Hematopoietic multipotent progenitor cell (in vitro differentiated cells): ENCODE measurements at regions not wholly inside any gene's neighbourhood (a gene's known extent, or its start where the extent isn't known, plus 50 kb on each side); places are given as distances from the start of the nearest gene placed in this dataset.

Experiments
- DNase-seq, 3 donors: peaks; one replicate each; pipeline ENCODE4 v3.0.0-alpha.2; 2011 to 2015; ENCODE audit warnings: low read depth in 2 of 3, low spot score in 2 of 3

- no peak for DNase-seq
These were observed 313.6 kb downstream of the TBC1D32 start for GRCh38 chr6:121020656-121021055.

GRCh38 chr6:121008553-121008952 lies 325.7 kb downstream of the TBC1D32 start:
- DNase-seq: no peak

GRCh38 chr6:121006024-121006423 lies 328.3 kb downstream of the TBC1D32 start:
- no peak for DNase-seq

DNA sequence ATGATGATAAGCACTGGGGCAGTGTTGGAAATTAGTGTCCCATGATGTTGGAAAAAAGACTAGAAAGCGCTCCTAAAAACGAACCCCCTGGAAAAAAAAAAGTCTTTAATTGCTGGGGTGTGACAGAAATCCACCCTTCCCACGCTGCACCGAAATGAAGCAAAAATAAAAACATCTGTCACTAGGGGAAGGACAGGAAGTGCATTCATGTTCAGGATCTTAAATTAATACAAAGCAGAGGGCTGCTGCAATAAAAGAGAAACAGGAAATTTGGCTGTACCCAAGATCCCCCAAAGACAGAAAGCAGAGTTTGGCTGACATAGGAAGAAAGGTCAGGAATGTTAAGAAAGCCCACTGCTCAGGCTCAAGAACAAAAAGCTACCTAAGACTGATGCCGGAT lies 333.9 kb downstream of the TBC1D32 start:
- peak in 1 of 3 donors; percentile 1 for DNase-seq

DNA sequence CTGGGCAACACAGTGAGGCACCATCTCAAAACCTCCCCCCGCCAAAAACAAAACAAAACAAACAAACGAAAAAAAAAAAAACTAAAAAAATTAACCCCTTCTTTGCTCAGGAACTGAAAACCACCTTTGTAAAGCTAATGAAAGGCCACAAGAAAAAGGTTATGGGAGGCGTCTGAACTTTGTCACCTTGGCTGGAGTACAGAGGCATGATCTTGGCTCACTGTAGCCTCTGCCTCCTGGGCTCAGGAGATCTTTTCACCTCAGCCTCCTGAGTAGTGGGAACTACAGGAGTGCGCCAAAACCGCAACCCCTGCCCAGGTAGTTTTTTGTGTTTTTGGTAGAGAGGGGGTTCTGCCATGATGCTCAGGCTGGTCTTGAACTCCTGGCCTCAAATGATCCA lies 337.9 kb downstream of the TBC1D32 start:
- DNase-seq: no peak

DNA sequence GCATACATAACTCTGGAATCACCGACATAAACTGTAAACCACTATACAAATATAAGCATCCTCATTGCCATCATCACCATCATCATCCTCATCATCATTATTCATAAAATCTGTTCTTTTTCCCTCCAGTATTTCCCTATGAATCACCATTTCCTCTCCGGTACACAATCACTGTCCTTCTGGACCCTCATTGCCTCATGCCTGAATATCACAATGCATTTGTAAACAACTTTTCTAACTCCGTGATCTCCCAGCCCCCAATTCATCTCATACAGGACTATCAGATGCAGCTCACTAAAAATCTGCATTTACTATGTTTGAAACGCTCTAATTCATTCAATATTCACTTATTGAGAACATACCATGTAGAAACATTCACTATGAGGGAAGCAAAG lies 339.7 kb downstream of the TBC1D32 start:
- no peak for DNase-seq

DNA sequence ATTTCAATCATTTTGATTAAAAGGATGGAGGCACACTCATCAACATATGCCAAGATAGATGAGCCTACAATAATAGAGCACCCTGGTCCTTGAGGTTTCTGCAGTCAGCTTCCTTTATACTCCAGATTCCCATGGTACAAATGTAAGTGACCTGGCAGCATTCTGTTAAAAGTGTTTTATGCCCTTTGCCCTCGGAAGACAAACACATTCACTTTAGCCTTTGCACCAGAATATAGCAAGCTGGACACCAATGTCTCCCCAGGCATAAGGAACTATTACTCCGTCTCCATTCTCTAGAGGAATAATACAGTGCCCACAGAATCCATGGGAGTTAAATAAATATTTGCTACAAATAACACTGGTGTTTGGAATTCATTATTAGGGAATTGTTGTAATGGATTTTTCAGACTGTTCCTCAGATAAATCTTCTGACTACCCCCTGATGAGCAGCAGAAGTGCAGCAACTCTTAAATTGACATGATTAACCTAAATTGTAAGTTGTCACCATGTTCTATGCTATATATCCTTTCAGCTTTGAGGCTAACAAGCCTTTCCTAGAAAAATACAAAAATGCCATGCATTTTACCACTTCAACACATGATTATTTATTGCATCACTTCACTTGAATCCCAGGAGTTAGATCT lies 340.2 kb downstream of the TBC1D32 start:
- no peak for DNase-seq

DNA sequence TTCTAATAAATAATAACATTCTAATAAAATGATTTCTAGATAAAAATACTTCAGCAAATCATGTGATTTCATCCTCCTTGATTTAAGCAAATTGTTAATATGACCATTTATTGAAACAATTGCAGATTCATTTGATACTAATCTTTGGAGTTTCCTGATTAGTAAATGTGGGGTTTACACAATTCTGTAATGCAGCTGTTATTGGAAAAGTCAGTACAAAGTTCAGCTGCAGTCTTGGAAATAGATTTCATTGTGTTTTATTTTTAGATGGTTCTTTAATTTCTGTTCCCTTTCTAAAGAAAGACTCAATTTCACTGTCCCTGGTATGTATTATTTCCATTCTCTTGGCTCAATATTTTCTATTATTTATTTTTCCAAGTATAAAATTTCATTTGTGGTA lies 342.0 kb downstream of the TBC1D32 start:
- DNase-seq: no peak

- DNase-seq: no peak
These were observed 343.4 kb downstream of the TBC1D32 start for GRCh38 chr6:120990866-120991265.

DNA sequence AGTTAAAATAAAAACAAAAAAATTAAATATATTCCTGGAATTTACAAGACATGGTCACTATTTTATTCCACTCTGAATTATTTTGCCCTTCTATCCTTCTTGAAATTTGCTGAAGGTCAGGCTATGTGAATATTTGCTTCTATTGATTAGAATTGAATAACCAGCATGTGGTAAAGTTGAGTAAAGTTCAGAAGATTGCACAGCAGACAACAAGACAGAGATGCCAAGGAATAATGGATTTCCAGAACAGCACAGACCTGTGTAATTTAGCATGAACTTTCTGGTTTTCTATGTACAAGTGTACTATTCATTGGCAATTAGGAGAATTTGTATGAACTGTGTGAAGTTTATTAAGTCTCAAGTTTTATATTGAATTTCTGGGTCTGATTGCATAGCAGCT lies 352.4 kb downstream of the TBC1D32 start:
- no peak for DNase-seq

GRCh38 chr6:120966321-120966720 lies 368.0 kb downstream of the TBC1D32 start:
- no peak for DNase-seq

- DNase-seq: no peak
These were observed 368.5 kb downstream of the TBC1D32 start for GRCh38 chr6:120965814-120966213.

- no peak for DNase-seq
These were observed 373.5 kb downstream of the TBC1D32 start for GRCh38 chr6:120960761-120961160.

- DNase-seq: no peak
These were observed 380.2 kb downstream of the TBC1D32 start for GRCh38 chr6:120954111-120954510.

- DNase-seq: no peak
These were observed 383.0 kb downstream of the TBC1D32 start for GRCh38 chr6:120951258-120951657.

- no peak for DNase-seq
These were observed 387.2 kb downstream of the TBC1D32 start for GRCh38 chr6:120947111-120947510.

DNA sequence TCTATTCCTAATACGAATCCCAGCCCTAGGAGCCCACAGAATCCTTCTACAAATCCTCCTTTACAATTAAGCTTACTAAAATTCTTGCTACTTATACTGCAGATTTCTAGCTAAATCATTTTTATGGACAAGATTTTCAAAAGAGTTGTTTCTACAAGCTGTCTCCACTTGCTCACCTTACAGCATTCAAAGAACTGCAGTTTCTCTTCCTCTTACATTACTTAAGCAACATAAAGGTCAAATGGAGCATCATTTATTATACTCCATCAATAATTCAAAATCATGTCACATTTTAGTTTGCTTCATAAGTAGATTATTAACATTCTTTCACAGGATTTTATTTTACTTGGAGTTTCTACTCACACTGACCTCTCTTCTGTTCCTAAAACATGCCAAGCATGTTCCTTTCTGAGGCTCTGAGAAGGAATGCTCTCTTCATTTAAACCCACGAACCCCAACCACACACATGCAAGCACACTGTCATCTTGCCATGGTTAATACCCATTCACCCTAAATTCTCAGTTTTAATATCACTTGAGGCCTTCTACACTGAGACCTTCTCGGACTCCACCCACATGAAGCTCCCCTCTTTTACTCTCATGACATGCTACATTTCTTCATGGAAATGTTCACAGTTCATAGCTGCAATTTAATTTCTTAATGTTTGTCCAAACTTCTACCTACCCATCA lies 388.2 kb downstream of the TBC1D32 start:
- DNase-seq: no peak

- peak in 2 of 3 donors; percentile 45 to 82 for DNase-seq
These were observed 395.3 kb downstream of the TBC1D32 start for GRCh38 chr6:120938876-120939472.

DNA sequence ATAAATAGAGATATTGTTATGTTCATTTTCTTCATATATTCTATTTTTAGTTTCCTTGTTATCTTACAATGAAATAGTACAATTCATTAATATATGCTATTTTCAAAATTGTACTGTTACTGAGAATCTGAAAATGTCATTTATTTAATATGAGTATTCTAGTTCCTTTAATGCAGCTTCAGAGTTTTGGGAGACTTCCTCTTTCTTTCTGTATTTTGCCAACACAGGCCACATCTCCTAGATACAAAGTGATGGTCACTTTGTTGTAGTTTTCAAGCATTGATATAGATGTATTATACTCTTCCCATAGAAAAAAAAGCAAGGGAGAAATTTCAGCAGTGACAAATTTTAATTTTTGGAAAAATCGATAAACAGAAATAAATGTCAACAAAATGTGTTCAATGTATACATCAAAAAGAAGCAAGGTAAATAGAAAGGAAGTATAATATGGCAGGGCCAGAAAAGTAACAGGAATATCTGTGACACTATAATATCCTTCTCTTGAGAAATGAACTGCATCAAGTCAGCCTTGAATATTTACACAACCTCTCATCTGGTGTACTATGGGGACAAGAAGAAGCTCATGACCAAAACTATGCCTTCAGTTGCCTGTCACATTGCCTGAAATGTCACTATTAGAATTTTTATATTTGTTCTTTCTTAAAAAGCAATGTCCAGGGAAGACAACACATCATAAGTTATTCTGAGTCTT lies 396.0 kb downstream of the TBC1D32 start:
- peak in 2 of 3 donors; percentile 10 to 58 for DNase-seq

DNA sequence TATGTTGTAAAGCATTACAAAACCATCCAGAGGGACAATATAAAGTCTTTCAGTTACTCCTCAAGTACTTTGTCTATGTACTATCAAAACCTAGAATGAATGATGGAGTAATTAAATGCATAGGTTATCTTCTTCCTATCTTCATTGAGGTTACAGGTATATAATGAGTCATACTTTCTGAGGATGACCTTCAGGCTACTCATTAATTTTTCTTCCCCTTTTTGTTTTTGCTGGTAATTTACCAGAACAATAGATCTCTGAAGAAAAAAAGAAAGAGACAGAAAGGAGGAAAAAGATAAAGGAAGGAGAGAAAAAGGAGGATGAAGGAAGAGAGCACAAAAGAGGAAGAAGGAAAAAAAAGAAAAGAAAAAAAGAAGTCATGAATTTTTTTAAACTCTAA lies 398.4 kb downstream of the TBC1D32 start:
- no peak for DNase-seq

DNA sequence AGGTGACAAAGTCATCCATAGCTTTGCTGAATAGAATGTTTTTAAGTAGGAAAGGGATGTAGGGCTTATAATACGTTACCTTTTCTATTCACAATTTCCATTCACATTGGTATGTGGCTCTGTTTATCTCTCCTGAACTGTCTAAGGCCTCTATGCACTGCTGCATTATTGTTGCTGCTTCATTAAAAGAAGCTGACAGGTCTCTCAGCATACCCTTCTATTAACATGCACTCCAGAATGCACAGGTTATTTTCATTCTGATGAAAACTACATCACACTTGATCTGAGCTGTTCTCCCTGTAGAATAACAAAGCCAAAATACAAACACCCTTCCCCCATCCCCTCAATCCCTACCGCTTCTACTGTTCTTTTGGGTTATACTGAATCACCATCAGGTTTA lies 399.3 kb downstream of the TBC1D32 start:
- DNase-seq: no peak
